ENCODE measurements at regions not wholly inside any gene's neighbourhood (a gene's known extent, or its start where the extent isn't known, plus 50 kb on each side); places are given as distances from the start of the nearest gene placed in this dataset.
"Not testable (repeated sequence)": the region's sequence is repeated elsewhere in the genome, so short reads cannot be mapped to it uniquely, and the experiment has no call there.

GRCh38 chr4:129903861-129904260, 807.9 kb downstream of the C4orf33 start:
- no peak for DNase-seq

GRCh38 chr4:129905256-129905655, 809.3 kb downstream of the C4orf33 start:
- no peak for DNase-seq

GRCh38 chr4:129908117-129908516, 812.2 kb downstream of the C4orf33 start:
- no peak for DNase-seq

- no peak for DNase-seq
Observed at GRCh38 chr4:129916991-129917390, 821.0 kb downstream of the C4orf33 start.

- no peak for DNase-seq
Observed at GRCh38 chr4:129917651-129918050, 821.7 kb downstream of the C4orf33 start.

- DNase-seq, result no peak
Observed at GRCh38 chr4:129926936-129927335, 831.0 kb downstream of the C4orf33 start.

GRCh38 chr4:129929052-129929451, 833.1 kb downstream of the C4orf33 start:
- no peak for DNase-seq

GRCh38 chr4:129929984-129930383, 834.0 kb downstream of the C4orf33 start:
- DNase-seq, result no peak

GRCh38 chr4:129950217-129950616, 854.3 kb downstream of the C4orf33 start:
- no peak for DNase-seq

GRCh38 chr4:129966175-129966574, 870.2 kb downstream of the C4orf33 start:
- DNase-seq, result no peak

- no peak for DNase-seq
Observed at GRCh38 chr4:129968366-129968765, 872.4 kb downstream of the C4orf33 start.

- DNase-seq, result no peak
Observed at GRCh38 chr4:129968778-129969177, 872.8 kb downstream of the C4orf33 start.

- DNase-seq, result no peak
Observed at GRCh38 chr4:129970801-129971200, 874.8 kb downstream of the C4orf33 start.

- no peak for DNase-seq
Observed at GRCh38 chr4:129971419-129971818, 875.5 kb downstream of the C4orf33 start.

- no peak for DNase-seq
Observed at GRCh38 chr4:129972257-129972656, 876.3 kb downstream of the C4orf33 start.

- DNase-seq, result no peak
Observed at GRCh38 chr4:129974730-129975129, 878.8 kb downstream of the C4orf33 start.

- no peak for DNase-seq
Observed at GRCh38 chr4:129978315-129978714, 882.4 kb downstream of the C4orf33 start.

GRCh38 chr4:129988957-129989356, 893.0 kb downstream of the C4orf33 start:
- DNase-seq, result no peak

GRCh38 chr4:129994715-129995114, 898.8 kb downstream of the C4orf33 start:
- no peak for DNase-seq

- no peak for DNase-seq
Observed at GRCh38 chr4:129998436-129999150, 902.6 kb downstream of the C4orf33 start.

GRCh38 chr4:129999156-129999555, 903.2 kb downstream of the C4orf33 start:
- DNase-seq, result no peak

- DNase-seq, result no peak
Observed at GRCh38 chr4:130008461-130008860, 912.5 kb downstream of the C4orf33 start.

- not testable (repeated sequence) for DNase-seq
Observed at GRCh38 chr4:130012806-130013205, 916.9 kb downstream of the C4orf33 start.

- no peak for DNase-seq
Observed at GRCh38 chr4:130021706-130022105, 925.8 kb downstream of the C4orf33 start.

GRCh38 chr4:130023088-130023487, 927.1 kb downstream of the C4orf33 start:
- no peak for DNase-seq
